ENCODE measurements at regions not wholly inside any gene's neighbourhood (a gene's known extent, or its start where the extent isn't known, plus 50 kb on each side); places are given as distances from the start of the nearest gene placed in this dataset.

DNA sequence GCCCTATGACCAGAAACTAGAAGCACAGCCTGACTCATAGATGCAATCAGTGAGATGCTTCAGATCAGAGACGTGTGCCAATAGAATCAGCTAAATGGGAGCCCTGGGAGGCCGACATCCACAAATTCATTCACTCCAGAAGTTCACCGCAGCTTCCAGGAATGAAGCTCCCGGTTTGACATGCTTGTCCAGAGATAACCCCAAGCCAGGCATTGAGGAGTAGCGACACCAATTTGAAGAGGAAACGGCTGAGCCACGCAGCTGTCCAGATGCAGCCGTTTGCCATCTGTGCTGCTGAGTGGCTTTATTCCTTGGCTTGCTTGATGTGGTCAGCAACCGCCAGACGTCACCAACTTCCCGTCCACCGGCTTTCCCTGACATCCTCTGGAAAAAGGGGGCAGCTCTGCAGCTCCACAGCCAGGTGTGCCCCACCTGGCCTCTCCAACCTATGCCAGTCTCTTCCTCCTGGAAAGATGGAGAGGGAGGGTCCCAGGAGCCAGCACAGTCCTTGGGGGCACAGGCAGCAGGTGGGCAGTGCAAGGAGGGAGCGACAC lies 123.9 kb upstream of the OPCML start:
- H3K9me3 ChIP-seq (ENCODE audit: low read depth, low read length), result peaks cover 2% of the 10 kb centered on the region
- H3K36me3 ChIP-seq (ENCODE audit: insufficient read depth, low read length), result no peaks in the 10 kb centered on the region
- no peak overlapping the region for H3K4me2 ChIP-seq (ENCODE audit: insufficient read depth, low read length)
- no peaks in the 10 kb centered on the region for H3K4me1 ChIP-seq (ENCODE audit: insufficient read depth, low read length)
- no peaks in the 10 kb centered on the region for H3K27me3 ChIP-seq (ENCODE audit: insufficient read depth, low read length)
- no peak overlapping the region for H3K27ac ChIP-seq (ENCODE audit: low read depth, low read length)
- no peak for DNase-seq (ENCODE audit: insufficient read length, low spot score, missing footprints)
- H4K20me1 ChIP-seq (ENCODE audit: insufficient read depth, low read length), result no peaks in the 10 kb centered on the region
- no peak overlapping the region for H3K4me3 ChIP-seq (ENCODE audit: insufficient read depth, low read length)
- TF ChIP-seq, protein P1, sequence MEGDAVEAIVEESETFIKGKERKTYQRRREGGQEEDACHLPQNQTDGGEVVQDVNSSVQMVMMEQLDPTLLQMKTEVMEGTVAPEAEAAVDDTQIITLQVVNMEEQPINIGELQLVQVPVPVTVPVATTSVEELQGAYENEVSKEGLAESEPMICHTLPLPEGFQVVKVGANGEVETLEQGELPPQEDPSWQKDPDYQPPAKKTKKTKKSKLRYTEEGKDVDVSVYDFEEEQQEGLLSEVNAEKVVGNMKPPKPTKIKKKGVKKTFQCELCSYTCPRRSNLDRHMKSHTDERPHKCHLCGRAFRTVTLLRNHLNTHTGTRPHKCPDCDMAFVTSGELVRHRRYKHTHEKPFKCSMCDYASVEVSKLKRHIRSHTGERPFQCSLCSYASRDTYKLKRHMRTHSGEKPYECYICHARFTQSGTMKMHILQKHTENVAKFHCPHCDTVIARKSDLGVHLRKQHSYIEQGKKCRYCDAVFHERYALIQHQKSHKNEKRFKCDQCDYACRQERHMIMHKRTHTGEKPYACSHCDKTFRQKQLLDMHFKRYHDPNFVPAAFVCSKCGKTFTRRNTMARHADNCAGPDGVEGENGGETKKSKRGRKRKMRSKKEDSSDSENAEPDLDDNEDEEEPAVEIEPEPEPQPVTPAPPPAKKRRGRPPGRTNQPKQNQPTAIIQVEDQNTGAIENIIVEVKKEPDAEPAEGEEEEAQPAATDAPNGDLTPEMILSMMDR (IDR thresholded peaks at IDR 0.05; ENCODE audit: extremely low read depth, low read depth, low read length), result no peak
- H2AFZ ChIP-seq (ENCODE audit: low read length), result no peak overlapping the region
- no peaks in the 10 kb centered on the region for H3K79me2 ChIP-seq (ENCODE audit: insufficient read depth, low read length)

DNA sequence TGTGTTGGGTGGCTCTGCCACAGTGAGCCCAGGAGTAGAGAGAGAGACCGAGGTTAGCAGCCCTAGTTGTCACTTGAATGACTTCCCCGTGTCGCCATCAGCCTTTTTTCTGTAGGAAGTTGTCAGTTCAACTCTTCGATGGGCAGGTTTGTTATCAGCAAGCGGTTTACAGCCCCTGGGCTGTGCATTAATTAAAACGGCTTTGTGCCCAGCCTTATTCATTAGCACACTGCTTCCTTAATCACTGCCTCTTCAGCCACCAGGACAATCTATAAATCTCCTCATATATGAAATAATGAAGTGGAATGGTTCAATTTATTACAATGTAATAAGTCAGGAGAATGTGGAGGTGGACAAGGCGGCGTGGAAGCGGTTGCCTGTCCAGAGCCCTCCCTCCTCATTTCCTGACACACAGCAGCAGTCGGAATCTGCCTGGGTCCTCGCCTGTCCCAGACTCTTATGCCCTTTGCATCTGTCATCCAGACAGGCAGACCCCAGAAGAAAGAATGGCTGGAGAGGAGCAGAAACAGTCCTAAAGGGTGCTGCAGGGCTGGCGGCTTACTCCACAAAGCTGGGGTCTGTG lies 122.4 kb upstream of the OPCML start:
- no peak for DNase-seq (ENCODE audit: insufficient read length, low spot score, missing footprints)
- Histone ChIP-seq H3K36me3 (ENCODE audit: insufficient read depth, low read length) (no peaks in the 10 kb centered on the region), H3K4me3 (ENCODE audit: insufficient read depth, low read length) (no peak overlapping the region), H3K4me2 (ENCODE audit: insufficient read depth, low read length) (no peak overlapping the region), H3K79me2 (ENCODE audit: insufficient read depth, low read length) (no peaks in the 10 kb centered on the region), H3K9me3 (ENCODE audit: low read depth, low read length) (peaks cover 2% of the 10 kb centered on the region), H2AFZ (ENCODE audit: low read length) (no peak overlapping the region), H3K27me3 (ENCODE audit: insufficient read depth, low read length) (no peaks in the 10 kb centered on the region), H4K20me1 (ENCODE audit: insufficient read depth, low read length) (no peaks in the 10 kb centered on the region), H3K27ac (ENCODE audit: low read depth, low read length) (no peak overlapping the region), H3K4me1 (ENCODE audit: insufficient read depth, low read length) (no peaks in the 10 kb centered on the region)
- TF ChIP-seq, protein P1 (IDR thresholded peaks at IDR 0.05; ENCODE audit: extremely low read depth, low read depth, low read length), result no peak

- Histone ChIP-seq H3K4me2 (ENCODE audit: insufficient read depth, low read length) (no peak overlapping the region), H2AFZ (ENCODE audit: low read length) (no peak overlapping the region), H3K27me3 (ENCODE audit: insufficient read depth, low read length) (no peaks in the 10 kb centered on the region), H3K36me3 (ENCODE audit: insufficient read depth, low read length) (no peaks in the 10 kb centered on the region), H4K20me1 (ENCODE audit: insufficient read depth, low read length) (no peaks in the 10 kb centered on the region), H3K79me2 (ENCODE audit: insufficient read depth, low read length) (no peaks in the 10 kb centered on the region), H3K4me3 (ENCODE audit: insufficient read depth, low read length) (no peak overlapping the region), H3K4me1 (ENCODE audit: insufficient read depth, low read length) (no peaks in the 10 kb centered on the region), H3K9me3 (ENCODE audit: low read depth, low read length) (peaks cover 2% of the 10 kb centered on the region), H3K27ac (ENCODE audit: low read depth, low read length) (no peak overlapping the region)
- DNase-seq (ENCODE audit: insufficient read length, low spot score, missing footprints), result no peak
- TF ChIP-seq, protein P1 (IDR thresholded peaks at IDR 0.05; ENCODE audit: extremely low read depth, low read depth, low read length), result no peak
These were observed 121.0 kb upstream of the OPCML start for GRCh38 chr11:133653336-133653735.

DNA sequence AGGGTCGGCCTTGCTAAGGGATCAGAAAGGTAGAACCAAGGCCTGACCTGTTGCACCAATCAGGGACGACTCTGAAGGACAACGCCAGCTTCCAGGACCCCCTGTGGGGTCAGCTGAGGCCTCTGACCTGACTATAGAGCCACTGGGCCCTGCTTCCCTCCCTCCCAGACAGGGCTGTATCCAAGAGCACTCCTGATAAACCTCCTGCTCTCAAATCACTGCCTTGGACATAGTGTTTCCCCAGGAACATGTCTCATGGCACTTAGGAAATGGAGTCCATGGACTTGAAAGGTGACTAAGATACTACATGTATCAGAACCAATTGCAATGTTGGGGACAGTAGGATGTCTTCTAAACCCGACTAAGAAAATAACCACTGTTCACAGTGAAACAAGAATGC lies 117.8 kb upstream of the OPCML start:
- no peaks in the 10 kb centered on the region for H3K4me1 ChIP-seq (ENCODE audit: insufficient read depth, low read length)
- TF ChIP-seq, protein P1 (IDR thresholded peaks at IDR 0.05; ENCODE audit: extremely low read depth, low read depth, low read length), result no peak
- H3K36me3 ChIP-seq (ENCODE audit: insufficient read depth, low read length), result no peaks in the 10 kb centered on the region
- no peak overlapping the region for H2AFZ ChIP-seq (ENCODE audit: low read length)
- H3K27ac ChIP-seq (ENCODE audit: low read depth, low read length), result no peak overlapping the region
- no peaks in the 10 kb centered on the region for H3K27me3 ChIP-seq (ENCODE audit: insufficient read depth, low read length)
- H4K20me1 ChIP-seq (ENCODE audit: insufficient read depth, low read length), result no peaks in the 10 kb centered on the region
- H3K4me2 ChIP-seq (ENCODE audit: insufficient read depth, low read length), result no peak overlapping the region
- peaks cover 2% of the 10 kb centered on the region for H3K9me3 ChIP-seq (ENCODE audit: low read depth, low read length)
- no peak for DNase-seq (ENCODE audit: insufficient read length, low spot score, missing footprints)
- H3K79me2 ChIP-seq (ENCODE audit: insufficient read depth, low read length), result no peaks in the 10 kb centered on the region
- no peak overlapping the region for H3K4me3 ChIP-seq (ENCODE audit: insufficient read depth, low read length)
